SK-N-SH (cell line): ENCODE measurements at regions not wholly inside any gene's neighbourhood (a gene's known extent, or its start where the extent isn't known, plus 50 kb on each side); places are given as distances from the start of the nearest gene placed in this dataset.

ENCODE experiments used
- CTCF ChIA-PET: fragments of 300-600, 350-600 bp; formaldehyde crosslinking; extraction: SDS; loops from one replicate; lab custom pipeline; 2021; lab: Yijun Ruan, JAX
- POLR2A ChIA-PET: fragments of 350-600 bp; sonication (Branson Sonifier 250); formaldehyde crosslinking; extraction: SDS; loops from one replicate; lab custom pipeline; 2020; ENCODE audit warnings: antibody characterized with exemption, inconsistent platforms; lab: Yijun Ruan, JAX
- DNase-seq: peaks from one replicate; pipeline ENCODE4 v3.0.0; 2012
- H2AFZ ChIP-seq: fragments of 200-600 bp; sonication (generic); 2 replicates; pipeline ENCODE4 v1.8.1; 2016; ENCODE audit warnings: antibody characterized with exemption, mild to moderate bottlenecking, low read depth
- H3F3A ChIP-seq: fragments of 200-600 bp; sonication (generic); replicated peaks from 2 replicates; pipeline ENCODE3; 2016; ENCODE audit warnings: antibody characterized with exemption, mild to moderate bottlenecking; ENCODE audit not compliant: insufficient read depth
- H3K27ac ChIP-seq, 2 experiments: fragments of 200-500 bp in 1 of 2; fragments of 200-600 bp in 1 of 2; sonication (Bioruptor generic) in 1 of 2; sonication (generic), shearing (Covaris generic) in 1 of 2; 2 replicates each; pipeline versions ENCODE4 v1.5.1 to v1.6.1; 2014 to 2016; ENCODE audit warnings: low read depth in 2 of 2, inconsistent platforms in 1 of 2, low read length in 1 of 2, mild to moderate bottlenecking in 1 of 2, mixed read lengths in 1 of 2
- H3K27me3 ChIP-seq: fragments of 200-600 bp; sonication (generic), shearing (Covaris generic); 2 replicates; pipeline ENCODE4 v1.6.1; 2016; ENCODE audit warnings: mixed run types; ENCODE audit not compliant: insufficient read depth
- H3K36me3 ChIP-seq, 2 experiments: fragments of 200-500 bp in 1 of 2; fragments of 200-600 bp in 1 of 2; sonication (Bioruptor generic) in 1 of 2; sonication (generic) in 1 of 2; replicated peaks in 1 of 2; 2 replicates each; pipeline versions ENCODE3 to v1.5.1; 2014 to 2016; ENCODE audit warnings: low read length in 1 of 2, mild to moderate bottlenecking in 1 of 2; ENCODE audit not compliant: insufficient read depth in 2 of 2, control insufficient read depth in 1 of 2
- H3K4me1 ChIP-seq, 2 experiments: fragments of 200-500 bp in 1 of 2; fragments of 200-600 bp in 1 of 2; sonication (Bioruptor generic) in 1 of 2; sonication (generic), shearing (Covaris generic) in 1 of 2; 2 replicates each; pipeline versions ENCODE4 v1.5.1 to v1.6.1; 2014 to 2016; ENCODE audit warnings: low read depth in 1 of 2, low read length in 1 of 2, mixed run types in 1 of 2; ENCODE audit not compliant: insufficient read depth in 2 of 2, control insufficient read depth in 1 of 2
- H3K4me2 ChIP-seq: fragments of 200-600 bp; sonication (generic), shearing (Covaris generic); 2 replicates; pipeline ENCODE4 v1.6.1; 2017; ENCODE audit warnings: mixed run types
- H3K4me3 ChIP-seq, 2 experiments: fragments of 200-500 bp in 1 of 2; fragments of 200-600 bp in 1 of 2; sonication (Bioruptor generic) in 1 of 2; sonication (generic), shearing (Covaris generic) in 1 of 2; 2 replicates each; pipeline versions ENCODE4 v1.5.1 to v1.8.1; 2014 to 2016; ENCODE audit warnings: low read depth in 2 of 2, inconsistent platforms in 1 of 2, low read length in 1 of 2, mild to moderate bottlenecking in 1 of 2, mixed read lengths in 1 of 2, moderate library complexity in 1 of 2
- H3K79me2 ChIP-seq: fragments of 200-600 bp; sonication (generic); 2 replicates; pipeline ENCODE4 v1.8.1; 2017; ENCODE audit warnings: mild to moderate bottlenecking; ENCODE audit not compliant: insufficient read depth
- H3K9ac ChIP-seq: fragments of 200-600 bp; sonication (generic); 2 replicates; pipeline ENCODE4 v1.6.1; 2017; ENCODE audit warnings: mixed run types
- H3K9me2 ChIP-seq: fragments of 200-600 bp; sonication (generic); 2 replicates; pipeline ENCODE4 v1.6.1; 2017; ENCODE audit warnings: mixed run types
- H3K9me3 ChIP-seq: fragments of 200-600 bp; sonication (generic); 2 replicates; pipeline ENCODE4 v1.6.1; 2017; ENCODE audit warnings: mixed run types, mild to moderate bottlenecking, moderate library complexity
- H4K20me1 ChIP-seq: fragments of 200-600 bp; sonication (generic); 2 replicates; pipeline ENCODE4 v1.6.1; 2017; ENCODE audit warnings: mild to moderate bottlenecking, mixed run types; ENCODE audit not compliant: insufficient read depth
- CTCF ChIP-seq: fragments of 200-600 bp; sonication (generic); IDR thresholded peaks from 2 replicates; pipeline ENCODE4 v1.6.1; 2017; ENCODE audit warnings: antibody characterized with exemption, mild to moderate bottlenecking, moderate library complexity
- EP300 ChIP-seq, 2 experiments: IDR thresholded peaks; 2 replicates each; pipeline versions ENCODE4 v1.4.0 to v1.6.1; 2012; ENCODE audit warnings: borderline replicate concordance in 1 of 2, low read depth in 1 of 2, low read length in 1 of 2
- EZH2phosphoT487 ChIP-seq: fragments of 200-600 bp; sonication (generic); IDR thresholded peaks from 2 replicates; pipeline ENCODE4 v1.6.1; 2017; ENCODE audit warnings: low read depth, mixed run types, mild to moderate bottlenecking, antibody characterized with exemption, moderate library complexity, borderline replicate concordance
- FOSL2 ChIP-seq: IDR thresholded peaks from 2 replicates; pipeline ENCODE4 v1.4.0; 2012; ENCODE audit warnings: low read depth, mild to moderate bottlenecking, moderate library complexity, borderline replicate concordance
- FOXM1 ChIP-seq: IDR thresholded peaks from 2 replicates; pipeline ENCODE4 v1.4.0; 2012; ENCODE audit warnings: low read depth, mild to moderate bottlenecking
- GABPA ChIP-seq: IDR thresholded peaks from 2 replicates; pipeline ENCODE4 v1.4.0; 2012; ENCODE audit warnings: low read depth, mild to moderate bottlenecking
- GATA2 ChIP-seq: sonication (generic); formaldehyde crosslinking; IDR thresholded peaks from 2 replicates; pipeline ENCODE4 v1.5.0; 2020; ENCODE audit warnings: mild to moderate bottlenecking, missing genetic modification reagents
- MXI1 ChIP-seq: IDR thresholded peaks from 2 replicates; pipeline ENCODE4 v1.6.1; 2012; ENCODE audit warnings: mild to moderate bottlenecking, low read depth, low read length, improper control_type of control experiment
- NFIC ChIP-seq: IDR thresholded peaks from 2 replicates; pipeline ENCODE4 v1.4.0; 2012; ENCODE audit warnings: borderline replicate concordance
- PBX3 ChIP-seq: IDR thresholded peaks from 2 replicates; pipeline ENCODE4; 2012
- RCOR1 ChIP-seq: fragments of 150-350 bp; IDR thresholded peaks from 2 replicates; pipeline ENCODE4 v1.6.1; 2017; ENCODE audit warnings: antibody characterized with exemption, low read length
- RFX5 ChIP-seq: IDR thresholded peaks from 2 replicates; pipeline ENCODE4 v1.6.1; 2012; ENCODE audit warnings: mild to moderate bottlenecking, improper control_type of control experiment, low read length
- SMC3 ChIP-seq: IDR thresholded peaks from 2 replicates; pipeline ENCODE4 v1.6.1; 2012; ENCODE audit warnings: low read depth, low read length, improper control_type of control experiment
- YY1 ChIP-seq: IDR thresholded peaks from 2 replicates; pipeline ENCODE4 v1.4.0; 2012; ENCODE audit warnings: low read depth, mild to moderate bottlenecking
- ZBTB33 ChIP-seq: IDR thresholded peaks from 2 replicates; pipeline ENCODE4 v1.4.0; 2012; ENCODE audit warnings: low read depth, borderline replicate concordance
- WGBS: methylation state at CpG from one replicate; pipeline ENCODE4 v1.1.6; 2017; ENCODE audit warnings: low lambda C conversion rate; 5-methylcytosine and 5-hydroxymethylcytosine counted together

- Histone ChIP-seq H3F3A (no peaks in the 10 kb centered on the region), H3K36me3 (no peaks in the 10 kb centered on the region), H3K9me3 (no peaks in the 10 kb centered on the region), H3K4me1 (no peaks in the 10 kb centered on the region), H2AFZ (no peak overlapping the region), H3K9ac (no peak overlapping the region), H3K27ac (no peak overlapping the region), H3K27me3 (no peaks in the 10 kb centered on the region), H3K9me2 (no peaks in the 10 kb centered on the region), H3K4me2 (no peak overlapping the region), H3K79me2 (no peaks in the 10 kb centered on the region), H4K20me1 (no peaks in the 10 kb centered on the region), H3K4me3 (no peak overlapping the region)
- DNase-seq = no peak
- no peak for TF ChIP-seq GATA2 (CRISPR knock-in tag)
- TF ChIP-seq NFIC = no peak
- no peak for TF ChIP-seq GABPA
- TF ChIP-seq SMC3 = no peak
- no peak for TF ChIP-seq RFX5
- TF ChIP-seq EP300 (IDR thresholded peaks at IDR 0.05; ENCODE audit: borderline replicate concordance in 1 of 2, low read depth in 1 of 2, low read length in 1 of 2) = no peak
- no peak for TF ChIP-seq MXI1
- TF ChIP-seq PBX3 = no peak
- TF ChIP-seq ZBTB33 = no peak
- no peak for TF ChIP-seq YY1
- no peak for TF ChIP-seq RCOR1
- TF ChIP-seq CTCF = no peak
- no peak for TF ChIP-seq FOXM1
- 0% methylated on average over 1 of the region's 1 CpG for WGBS
- CTCF ChIA-PET = no interaction called here
- POLR2A ChIA-PET = no interaction called here
These were observed 2061.7 kb upstream of the AGA start for GRCh38 chr4:179503976-179504375.

GRCh38 chr4:179509489-179509888, 2067.3 kb upstream of the AGA start:
- Histone ChIP-seq H3K9me2 (no peaks in the 10 kb centered on the region), H3K4me2 (no peak overlapping the region), H4K20me1 (no peaks in the 10 kb centered on the region), H3K27me3 (no peaks in the 10 kb centered on the region), H3K79me2 (no peaks in the 10 kb centered on the region), H2AFZ (no peak overlapping the region), H3K36me3 (no peaks in the 10 kb centered on the region), H3F3A (no peaks in the 10 kb centered on the region), H3K27ac (no peak overlapping the region), H3K4me3 (no peak overlapping the region), H3K4me1 (no peaks in the 10 kb centered on the region)
- CTCF ChIA-PET = no interaction called here
- WGBS = 4% methylated on average over 1 of the region's 1 CpG
- POLR2A ChIA-PET = no interaction called here
- TF ChIP-seq FOSL2 (no peak), EP300 (IDR thresholded peaks at IDR 0.05; ENCODE audit: borderline replicate concordance in 1 of 2, low read depth in 1 of 2, low read length in 1 of 2) (no peak), EZH2phosphoT487 (no peak)
- TF ChIP-seq, all 33 proteins: peak for 0
- DNase-seq = no peak
- H3K9ac ChIP-seq = no peak overlapping the region
- H3K9me3 ChIP-seq = no peaks in the 10 kb centered on the region
